ENCODE measurements at regions not wholly inside any gene's neighbourhood (a gene's known extent, or its start where the extent isn't known, plus 50 kb on each side); places are given as distances from the start of the nearest gene placed in this dataset.
"Not testable (repeated sequence)": the region's sequence is repeated elsewhere in the genome, so short reads cannot be mapped to it uniquely, and the experiment has no call there.

DNA sequence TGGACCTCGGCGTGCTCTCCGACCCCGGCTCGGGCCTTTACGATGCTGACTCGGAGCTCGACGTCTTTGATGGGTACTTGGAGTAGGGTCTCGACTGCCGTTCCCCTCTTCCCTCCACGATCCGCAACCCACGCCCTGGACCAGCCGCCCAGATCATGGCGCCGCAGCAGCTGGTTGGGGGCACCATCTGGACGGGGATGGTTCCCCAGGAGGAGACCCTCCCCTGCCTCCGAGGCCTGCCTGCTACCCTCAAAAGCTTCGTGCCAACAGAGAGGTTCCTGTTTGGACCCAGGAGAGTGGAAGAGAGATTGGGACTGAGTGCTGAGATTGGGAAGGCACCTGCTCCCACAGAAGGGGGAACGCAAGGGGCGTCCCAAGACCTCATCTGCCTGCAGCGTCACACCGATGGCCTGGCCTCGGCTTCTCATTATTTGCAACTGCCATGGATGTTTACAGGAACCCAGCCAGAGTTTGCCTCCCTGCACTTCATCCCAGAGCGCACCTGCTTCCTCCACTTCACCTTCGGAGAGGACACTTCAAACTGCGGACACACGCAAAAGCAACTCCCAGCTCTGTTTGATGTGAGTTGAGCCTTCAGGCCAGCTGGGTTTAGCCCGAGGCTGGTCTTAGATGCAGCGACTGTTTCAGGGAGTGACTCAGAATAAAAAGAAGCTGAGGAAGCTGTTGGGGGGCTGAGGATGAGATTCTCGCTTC lies 58.9 kb downstream of the GOLGA6L7 start:
- DNase-seq: not testable (repeated sequence)

- not testable (repeated sequence) for DNase-seq
Measured at GRCh38 chr15:28788649-28789400, 59.6 kb downstream of the GOLGA6L7 start.

DNA sequence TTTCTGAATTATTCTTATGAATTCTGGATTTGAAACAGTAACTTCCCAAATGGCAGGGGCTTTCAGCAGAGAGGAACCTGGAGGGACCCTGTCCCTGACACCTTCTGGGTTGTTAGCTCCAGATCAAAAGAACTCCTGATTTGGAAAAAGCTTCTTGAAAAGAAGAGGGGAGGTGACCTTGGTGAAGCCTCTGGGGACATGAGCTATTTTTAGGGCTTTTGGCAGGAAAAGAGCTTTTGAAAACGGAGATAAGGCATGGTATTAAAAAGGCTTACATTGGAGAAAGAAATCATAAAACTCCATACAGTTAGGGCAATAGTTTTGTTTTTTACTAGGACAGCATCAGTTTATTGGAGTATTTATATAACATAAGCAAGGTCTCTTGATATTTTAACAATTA lies 60.3 kb downstream of the GOLGA6L7 start:
- DNase-seq: not testable (repeated sequence)

DNA sequence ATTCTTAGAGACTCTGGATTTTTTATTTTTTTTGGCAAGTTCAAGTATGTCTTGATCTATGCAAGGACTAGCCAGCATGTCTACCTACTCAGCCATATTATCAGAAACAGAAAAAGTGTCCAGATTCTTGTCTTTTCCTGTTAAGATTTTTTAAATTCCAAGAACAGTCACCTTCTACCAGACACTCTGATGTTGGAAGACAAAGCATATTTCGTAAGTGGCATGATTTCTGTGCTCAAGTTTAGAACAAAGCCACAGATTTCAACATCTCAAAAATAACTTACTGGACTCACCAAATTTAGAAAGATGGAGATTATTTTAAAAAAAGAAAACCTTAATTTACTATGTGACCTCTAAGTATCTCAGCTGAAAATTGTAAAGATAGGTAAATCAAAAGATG lies 61.9 kb downstream of the GOLGA6L7 start:
- DNase-seq: no peak

GRCh38 chr15:28784347-28785163 lies 63.9 kb downstream of the GOLGA6L7 start:
- peak; percentile 12 for DNase-seq

DNA sequence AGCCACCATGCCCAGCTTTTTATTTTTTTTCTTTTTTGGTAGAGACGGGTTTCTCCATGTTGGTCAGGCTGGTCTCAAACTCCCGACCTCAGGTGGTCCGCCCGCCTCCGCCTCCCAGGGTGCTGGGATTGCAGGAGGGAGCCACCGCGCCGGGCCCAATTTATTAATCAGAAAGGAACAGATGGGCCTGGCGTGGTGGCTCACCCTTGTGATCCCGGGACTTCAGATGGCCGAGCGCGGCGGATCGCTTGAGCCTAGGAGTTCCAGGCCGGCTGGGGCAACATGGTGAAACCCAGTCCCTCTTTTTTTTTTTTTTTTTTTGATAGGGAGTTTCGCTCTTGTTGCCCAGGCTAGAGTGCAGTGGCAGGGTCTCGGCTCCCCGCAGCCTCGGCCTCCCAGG lies 64.6 kb downstream of the GOLGA6L7 start:
- no peak for DNase-seq

DNA sequence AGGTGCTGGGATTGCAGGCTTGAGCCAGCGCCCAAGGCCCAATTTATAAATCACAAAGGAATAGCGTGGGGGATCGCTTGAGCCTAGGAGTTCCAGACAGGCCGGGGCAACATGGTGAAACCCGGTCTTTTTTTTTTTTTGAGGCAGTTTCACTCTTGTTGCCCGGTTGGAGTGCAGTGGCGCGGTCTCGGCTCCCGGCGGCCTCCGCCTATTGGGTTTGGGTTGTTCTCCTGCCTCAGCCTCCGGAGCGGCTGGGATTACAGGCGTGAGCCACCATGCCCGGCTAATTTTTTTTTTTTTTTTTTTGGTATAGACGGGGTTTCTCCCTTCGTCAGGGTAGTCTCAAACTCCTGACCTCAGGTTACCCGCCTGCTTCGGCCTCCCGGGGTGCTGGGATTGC lies 65.0 kb downstream of the GOLGA6L7 start:
- no peak for DNase-seq

DNA sequence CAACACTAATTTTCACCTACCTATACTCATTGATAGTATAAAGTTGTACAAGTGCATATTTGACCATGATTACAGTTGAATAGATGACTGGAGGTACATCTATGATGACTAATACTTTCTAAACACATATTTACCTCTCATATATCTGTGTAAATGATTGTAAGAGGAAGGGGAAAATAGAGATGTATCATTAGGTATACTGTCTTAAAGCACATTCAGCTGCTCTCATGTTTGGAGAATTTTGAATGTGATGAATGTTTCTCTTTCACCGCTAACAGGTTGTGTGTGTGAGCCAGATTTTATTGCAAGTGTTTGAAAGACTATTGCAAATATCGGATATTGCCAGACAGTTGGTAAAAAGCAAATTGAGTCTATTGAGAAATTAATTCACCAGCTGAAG lies 66.2 kb upstream of the GOLGA8M start:
- not testable (repeated sequence) for DNase-seq

DNA sequence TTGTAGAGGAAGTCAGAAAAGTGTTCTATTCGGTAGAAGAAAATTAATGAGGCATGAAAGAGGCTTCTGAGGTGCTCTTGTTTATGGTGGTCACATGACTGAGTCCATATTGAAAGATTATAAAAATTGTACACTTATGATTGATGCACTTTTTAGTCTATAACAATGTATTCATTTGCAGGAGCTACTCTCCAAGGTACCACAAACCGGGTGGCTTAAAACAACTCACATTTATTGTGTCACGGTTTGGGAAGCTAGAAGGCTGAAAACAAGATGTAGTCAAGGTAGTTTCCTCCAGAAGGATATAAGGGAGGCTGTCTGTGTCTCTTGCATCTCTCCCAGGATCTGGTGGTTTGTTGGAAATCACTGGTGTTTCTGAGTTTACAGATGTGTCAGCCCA lies 60.6 kb upstream of the GOLGA8M start:
- DNase-seq: not testable (repeated sequence)

All from suppressor macrophage treated with lipopolysaccharide for 4 hours (primary cell).